Hepatocyte (in vitro differentiated cells): ENCODE measurements at regions not wholly inside any gene's neighbourhood (a gene's known extent, or its start where the extent isn't known, plus 50 kb on each side); places are given as distances from the start of the nearest gene placed in this dataset.

Source experiments
- DNase-seq: peaks from one replicate; pipeline ENCODE4 v3.0.0-alpha.2; 2016; ENCODE audit warnings: low spot score
- H2AFZ ChIP-seq: fragments of 200-600 bp; sonication (generic); 2 replicates; pipeline ENCODE4 v1.6.0; 2016; ENCODE audit warnings: antibody characterized with exemption, mild to moderate bottlenecking
- H3K27ac ChIP-seq: fragments of 200-600 bp; sonication (generic); 2 replicates; pipeline ENCODE4 v1.5.1; 2016; ENCODE audit warnings: mild to moderate bottlenecking
- H3K27me3 ChIP-seq: fragments of 200-600 bp; sonication (generic); 2 replicates; pipeline ENCODE4 v1.6.1; 2016
- H3K36me3 ChIP-seq: fragments of 200-600 bp; sonication (generic); replicated peaks from 2 replicates; pipeline ENCODE4 v1.5.1; 2016; ENCODE audit warnings: low read depth; ENCODE audit not compliant: insufficient read depth
- H3K4me1 ChIP-seq: fragments of 200-600 bp; sonication (generic); 2 replicates; pipeline ENCODE4 v1.5.1; 2016; ENCODE audit warnings: mild to moderate bottlenecking, moderate library complexity; ENCODE audit not compliant: insufficient read depth
- H3K4me2 ChIP-seq: fragments of 200-600 bp; sonication (generic); 2 replicates; pipeline ENCODE4 v1.6.0; 2016
- H3K4me3 ChIP-seq: fragments of 200-600 bp; sonication (generic); 2 replicates; pipeline ENCODE4 v1.5.1; 2016; ENCODE audit warnings: mild to moderate bottlenecking
- H3K79me2 ChIP-seq: fragments of 200-600 bp; sonication (generic); 2 replicates; pipeline ENCODE4 v1.6.0; 2017; ENCODE audit warnings: mild to moderate bottlenecking
- H3K9me2 ChIP-seq: fragments of 200-600 bp; sonication (generic); replicated peaks from 2 replicates; pipeline ENCODE4 v1.6.0; 2017; ENCODE audit warnings: mild to moderate bottlenecking; ENCODE audit not compliant: insufficient read depth
- H3K9me3 ChIP-seq: fragments of 200-600 bp; sonication (generic); 2 replicates; pipeline ENCODE4 v1.5.1; 2016; ENCODE audit warnings: low read depth, mild to moderate bottlenecking
- H4K20me1 ChIP-seq: fragments of 200-600 bp; sonication (generic); 2 replicates; pipeline ENCODE4 v1.6.0; 2016; ENCODE audit warnings: mild to moderate bottlenecking; ENCODE audit not compliant: insufficient read depth, poor library complexity, severe bottlenecking
- EZH2 ChIP-seq: fragments of 200-600 bp; sonication (generic); IDR thresholded peaks from 2 replicates; pipeline ENCODE4 v1.6.1; 2016; ENCODE audit warnings: antibody characterized with exemption, mild to moderate bottlenecking, borderline replicate concordance
- EZH2phosphoT487 ChIP-seq: fragments of 200-600 bp; sonication (generic); IDR thresholded peaks from one replicate; pipeline ENCODE4 v1.6.1; 2018; ENCODE audit warnings: antibody characterized with exemption, mild to moderate bottlenecking, low read depth, moderate library complexity; ENCODE audit not compliant: unreplicated experiment, severe bottlenecking
- WGBS: methylation state at CpG from one replicate; pipeline ENCODE4 v1.1.6; 2016; ENCODE audit warnings: low lambda C conversion rate; ENCODE audit errors: missing lambda C conversion rate; 5-methylcytosine and 5-hydroxymethylcytosine counted together
- TF ChIP-seq, protein P1 (sequence below): fragments of 200-600 bp; sonication (generic); IDR thresholded peaks from 2 replicates; pipeline ENCODE4 v1.5.1; 2016; ENCODE audit warnings: antibody characterized with exemption, mild to moderate bottlenecking; ENCODE audit not compliant: poor library complexity

DNA sequence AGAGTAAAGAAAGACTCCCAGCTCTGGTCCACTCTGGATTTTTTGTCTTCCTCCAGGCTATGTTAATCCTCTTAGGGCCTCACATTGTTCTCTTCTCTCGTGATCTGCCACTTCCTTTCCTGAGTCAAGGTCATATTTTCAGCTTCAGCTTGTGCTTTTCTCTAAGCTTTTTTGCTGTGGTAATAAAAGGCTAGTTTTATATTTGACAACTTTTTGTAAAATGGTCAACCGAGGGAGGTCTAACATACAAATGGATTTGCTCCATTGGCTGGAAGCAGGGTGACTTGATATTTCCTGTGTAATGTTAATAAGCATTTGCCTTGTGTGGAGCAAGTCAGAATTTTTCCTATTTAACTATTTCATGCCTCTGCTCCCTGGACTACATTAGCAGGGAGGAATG is 239.7 kb downstream of the RAB28 start:
- Histone ChIP-seq H3K4me1 (no peaks in the 10 kb centered on the region), H3K9me3 (no peaks in the 10 kb centered on the region), H3K4me2 (no peak overlapping the region), H3K27ac (no peak overlapping the region), H3K27me3 (no peaks in the 10 kb centered on the region), H2AFZ (no peak overlapping the region), H3K79me2 (no peaks in the 10 kb centered on the region), H3K36me3 (no peaks in the 10 kb centered on the region), H3K9me2 (no peaks in the 10 kb centered on the region), H3K4me3 (no peak overlapping the region), H4K20me1 (no peaks in the 10 kb centered on the region)
- TF ChIP-seq, protein P1, sequence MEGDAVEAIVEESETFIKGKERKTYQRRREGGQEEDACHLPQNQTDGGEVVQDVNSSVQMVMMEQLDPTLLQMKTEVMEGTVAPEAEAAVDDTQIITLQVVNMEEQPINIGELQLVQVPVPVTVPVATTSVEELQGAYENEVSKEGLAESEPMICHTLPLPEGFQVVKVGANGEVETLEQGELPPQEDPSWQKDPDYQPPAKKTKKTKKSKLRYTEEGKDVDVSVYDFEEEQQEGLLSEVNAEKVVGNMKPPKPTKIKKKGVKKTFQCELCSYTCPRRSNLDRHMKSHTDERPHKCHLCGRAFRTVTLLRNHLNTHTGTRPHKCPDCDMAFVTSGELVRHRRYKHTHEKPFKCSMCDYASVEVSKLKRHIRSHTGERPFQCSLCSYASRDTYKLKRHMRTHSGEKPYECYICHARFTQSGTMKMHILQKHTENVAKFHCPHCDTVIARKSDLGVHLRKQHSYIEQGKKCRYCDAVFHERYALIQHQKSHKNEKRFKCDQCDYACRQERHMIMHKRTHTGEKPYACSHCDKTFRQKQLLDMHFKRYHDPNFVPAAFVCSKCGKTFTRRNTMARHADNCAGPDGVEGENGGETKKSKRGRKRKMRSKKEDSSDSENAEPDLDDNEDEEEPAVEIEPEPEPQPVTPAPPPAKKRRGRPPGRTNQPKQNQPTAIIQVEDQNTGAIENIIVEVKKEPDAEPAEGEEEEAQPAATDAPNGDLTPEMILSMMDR: no peak
- TF ChIP-seq EZH2phosphoT487 (no peak), EZH2 (no peak)
- DNase-seq: no peak
- WGBS: 47% methylated on average over 2 of the region's 2 CpGs

DNA sequence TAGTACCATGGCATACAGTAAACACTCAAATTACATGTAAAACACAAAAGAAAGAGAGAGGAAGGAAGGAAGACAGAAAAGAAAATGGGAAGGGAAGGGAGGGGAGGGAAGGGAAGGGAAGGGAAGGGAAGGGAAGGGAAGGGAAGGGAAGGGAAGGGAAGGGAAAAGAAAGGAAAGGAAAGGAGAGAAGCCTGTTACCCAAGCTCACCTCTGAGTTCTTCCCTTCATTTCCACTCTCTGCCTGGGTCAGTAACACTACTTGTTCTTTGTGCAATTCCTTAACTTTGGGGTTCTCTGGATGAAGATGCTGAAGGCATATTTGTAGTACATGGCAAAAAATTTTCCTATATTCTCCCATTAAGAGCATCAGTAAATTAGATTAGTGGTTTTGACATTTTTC is 241.0 kb downstream of the RAB28 start:
- Histone ChIP-seq H3K4me2 (no peak overlapping the region), H3K9me3 (no peaks in the 10 kb centered on the region), H3K79me2 (no peaks in the 10 kb centered on the region), H4K20me1 (no peaks in the 10 kb centered on the region), H3K4me1 (no peaks in the 10 kb centered on the region), H3K27ac (no peak overlapping the region), H3K4me3 (no peak overlapping the region), H3K27me3 (no peaks in the 10 kb centered on the region), H3K36me3 (no peaks in the 10 kb centered on the region), H2AFZ (no peak overlapping the region), H3K9me2 (no peaks in the 10 kb centered on the region)
- no peak for TF ChIP-seq EZH2phosphoT487
- TF ChIP-seq EZH2: no peak
- TF ChIP-seq, protein P1: no peak
- no peak for DNase-seq

DNA sequence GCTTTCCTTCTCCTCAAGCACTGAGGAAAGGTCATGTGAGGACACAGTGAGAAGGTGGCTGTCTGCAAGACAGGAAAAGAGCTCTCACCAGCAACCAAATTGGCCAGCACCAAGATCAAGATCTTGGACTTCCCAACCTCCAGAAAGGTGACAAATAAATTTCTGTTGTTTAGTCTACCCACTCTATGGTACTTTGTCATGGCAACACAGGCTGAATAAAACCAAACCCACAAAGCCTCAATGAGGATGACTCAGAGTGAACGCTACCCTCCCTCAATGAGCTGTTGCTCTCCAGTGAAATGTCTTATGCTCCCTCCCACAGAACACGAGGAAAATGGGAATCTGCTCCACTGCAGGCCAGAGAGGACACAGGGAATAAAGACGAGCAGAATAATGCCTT is 244.1 kb downstream of the RAB28 start:
- DNase-seq: no peak
- H3K4me2 ChIP-seq: no peak overlapping the region
- H4K20me1 ChIP-seq: no peaks in the 10 kb centered on the region
- H3K9me2 ChIP-seq: no peaks in the 10 kb centered on the region
- H3K79me2 ChIP-seq: no peaks in the 10 kb centered on the region
- no peaks in the 10 kb centered on the region for H3K4me1 ChIP-seq
- WGBS: 81% methylated on average over 3 of the region's 3 CpGs
- no peaks in the 10 kb centered on the region for H3K9me3 ChIP-seq
- H3K36me3 ChIP-seq: no peaks in the 10 kb centered on the region
- no peak overlapping the region for H3K4me3 ChIP-seq
- TF ChIP-seq EZH2 (no peak), EZH2phosphoT487 (no peak)
- TF ChIP-seq, protein P1: no peak
- no peaks in the 10 kb centered on the region for H3K27me3 ChIP-seq
- no peak overlapping the region for H3K27ac ChIP-seq
- H2AFZ ChIP-seq: no peak overlapping the region

DNA sequence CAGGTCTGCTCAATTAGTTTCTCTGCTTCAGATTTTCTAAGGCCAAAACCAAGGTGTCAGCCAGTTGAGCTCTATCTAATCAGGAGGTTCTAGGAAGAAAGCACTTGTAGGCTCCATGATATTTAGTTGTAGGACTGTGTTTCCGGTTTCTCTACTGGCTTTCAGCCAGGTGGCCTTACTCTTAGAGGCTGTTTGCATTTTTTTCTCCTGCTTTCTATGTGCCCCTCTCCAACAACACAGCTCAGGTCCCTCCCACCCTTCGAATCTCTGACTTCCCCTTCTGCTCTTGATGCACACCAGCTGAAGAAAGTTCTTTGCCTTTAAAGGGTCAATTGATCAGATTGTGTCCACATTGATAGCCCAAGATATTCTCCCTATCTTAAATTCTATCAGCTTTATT is 245.2 kb downstream of the RAB28 start:
- no peaks in the 10 kb centered on the region for H3K9me2 ChIP-seq
- H4K20me1 ChIP-seq: no peaks in the 10 kb centered on the region
- 86% methylated on average over 2 of the region's 2 CpGs for WGBS
- no peaks in the 10 kb centered on the region for H3K27me3 ChIP-seq
- no peaks in the 10 kb centered on the region for H3K9me3 ChIP-seq
- H3K27ac ChIP-seq: no peak overlapping the region
- no peaks in the 10 kb centered on the region for H3K4me1 ChIP-seq
- TF ChIP-seq EZH2 (no peak), EZH2phosphoT487 (no peak)
- TF ChIP-seq, protein P1: no peak
- no peaks in the 10 kb centered on the region for H3K79me2 ChIP-seq
- no peak overlapping the region for H3K4me2 ChIP-seq
- H3K4me3 ChIP-seq: no peak overlapping the region
- no peak overlapping the region for H2AFZ ChIP-seq
- no peaks in the 10 kb centered on the region for H3K36me3 ChIP-seq
- no peak for DNase-seq
